BE2C (cell line): ENCODE measurements at regions not wholly inside any gene's neighbourhood (a gene's known extent, or its start where the extent isn't known, plus 50 kb on each side); places are given as distances from the start of the nearest gene placed in this dataset.
"Not testable (repeated sequence)": the region's sequence is repeated elsewhere in the genome, so short reads cannot be mapped to it uniquely, and the experiment has no call there.

Experiments
- DNase-seq: peaks from one replicate; pipeline ENCODE4 v3.0.0-alpha.2; 2020
- H3K27me3 ChIP-seq: fragments of 250-450 bp; sonication (Bioruptor Pico); 2 replicates; pipeline ENCODE4 v1.5.1; 2020; ENCODE audit warnings: mild to moderate bottlenecking
- H3K36me3 ChIP-seq: fragments of 250-450 bp; sonication (Bioruptor Pico); 2 replicates; pipeline ENCODE4 v1.5.1; 2020; ENCODE audit warnings: mild to moderate bottlenecking
- H3K4me1 ChIP-seq: fragments of 250-450 bp; sonication (Bioruptor Pico); 2 replicates; pipeline ENCODE4 v1.5.1; 2020
- H3K4me3 ChIP-seq: 2 replicates; pipeline ENCODE4 v1.5.1; 2011; ENCODE audit warnings: low read depth, low read length
- H3K9me3 ChIP-seq: fragments of 250-450 bp; sonication (Bioruptor Pico); 2 replicates; pipeline ENCODE4 v1.5.1; 2020
- CTCF ChIP-seq: IDR thresholded peaks from 2 replicates; pipeline ENCODE4 v1.5.1; 2012; ENCODE audit warnings: mild to moderate bottlenecking, low read depth, low read length

- H3K27me3 ChIP-seq, result peaks cover under 1% of the 10 kb centered on the region; the same call in 1 of the 2 replicates
- H3K4me1 ChIP-seq, result no peaks in the 10 kb centered on the region
- H3K4me3 ChIP-seq, result no peak overlapping the region
- no peak for TF ChIP-seq CTCF
- H3K9me3 ChIP-seq, result no peaks in the 10 kb centered on the region
- H3K36me3 ChIP-seq, result no peaks in the 10 kb centered on the region
- no peak for DNase-seq
These were observed 80.7 kb downstream of the GRIN2B start for GRCh38 chr12:13900718-13901117.

- H3K36me3 ChIP-seq, H3K4me3 ChIP-seq: not testable (repeated sequence)
These were observed 83.0 kb downstream of the GRIN2B start for GRCh38 chr12:13898387-13898786.

GRCh38 chr12:13897811-13898210 lies 83.6 kb downstream of the GRIN2B start:
- Histone ChIP-seq H3K4me3 (no peak overlapping the region), H3K27me3 (peaks cover 23% of the 10 kb centered on the region), H3K36me3 (no peaks in the 10 kb centered on the region), H3K4me1 (no peaks in the 10 kb centered on the region), H3K9me3 (no peaks in the 10 kb centered on the region)
- DNase-seq, result no peak
- no peak for TF ChIP-seq CTCF

More at GRCh38 chr12:13898387-13898786, 83.0 kb downstream of the GRIN2B start:
- DNase-seq, H3K9me3 ChIP-seq, H3K4me1 ChIP-seq: not testable (repeated sequence)
- H3K27me3 ChIP-seq, result peaks cover 18% of the 10 kb centered on the region

GRCh38 chr12:13896063-13896626 lies 85.3 kb downstream of the GRIN2B start:
- TF ChIP-seq CTCF, result no peak
- H3K4me3 ChIP-seq, result no peak overlapping the region
- no peaks in the 10 kb centered on the region for H3K9me3 ChIP-seq
- no peak for DNase-seq
- no peaks in the 10 kb centered on the region for H3K4me1 ChIP-seq
- peaks cover 23% of the 10 kb centered on the region for H3K27me3 ChIP-seq
- no peaks in the 10 kb centered on the region for H3K36me3 ChIP-seq

GRCh38 chr12:13891902-13892301 lies 89.5 kb downstream of the GRIN2B start:
- H3K4me1 ChIP-seq, result no peaks in the 10 kb centered on the region
- no peak overlapping the region for H3K4me3 ChIP-seq
- H3K27me3 ChIP-seq, result peaks cover 27% of the 10 kb centered on the region
- TF ChIP-seq CTCF, result no peak
- no peaks in the 10 kb centered on the region for H3K9me3 ChIP-seq
- H3K36me3 ChIP-seq, result no peaks in the 10 kb centered on the region
- DNase-seq, result no peak

- Histone ChIP-seq H3K27me3 (peaks cover 27% of the 10 kb centered on the region), H3K36me3 (no peaks in the 10 kb centered on the region), H3K9me3 (no peaks in the 10 kb centered on the region), H3K4me1 (no peaks in the 10 kb centered on the region), H3K4me3 (no peak overlapping the region)
- TF ChIP-seq CTCF, result no peak
- DNase-seq, result no peak
These were observed 90.5 kb downstream of the GRIN2B start for GRCh38 chr12:13890943-13891342.
